LNCAP (cell line): ENCODE measurements at regions not wholly inside any gene's neighbourhood (a gene's known extent, or its start where the extent isn't known, plus 50 kb on each side); places are given as distances from the start of the nearest gene placed in this dataset.

Source experiments
- TF ChIP-seq, protein P1 (sequence below): fragments of 450-650 bp; IDR thresholded peaks from 2 replicates; pipeline ENCODE4 v1.5.1; 2017; ENCODE audit warnings: mild to moderate bottlenecking

DNA sequence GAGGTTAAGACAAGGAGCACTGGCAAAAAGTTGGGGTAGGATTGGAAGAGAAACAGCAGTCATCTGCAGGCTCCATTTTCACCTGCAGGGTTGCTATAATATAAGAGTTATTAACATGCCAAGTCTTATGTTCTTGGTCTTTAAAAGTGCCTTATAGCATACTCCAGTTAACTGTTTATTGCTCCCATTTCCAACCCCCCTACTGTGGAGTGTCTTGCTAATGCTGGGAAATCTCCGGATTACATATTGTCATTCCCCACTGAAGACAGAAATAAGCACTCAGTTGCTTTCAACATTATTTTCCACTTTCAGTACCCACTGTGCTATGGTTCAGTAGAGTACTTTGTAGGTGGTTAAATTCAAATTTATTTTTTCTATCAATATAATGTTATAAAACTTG, 1014.3 kb downstream of the RPA4 start:
- TF ChIP-seq, protein P1, sequence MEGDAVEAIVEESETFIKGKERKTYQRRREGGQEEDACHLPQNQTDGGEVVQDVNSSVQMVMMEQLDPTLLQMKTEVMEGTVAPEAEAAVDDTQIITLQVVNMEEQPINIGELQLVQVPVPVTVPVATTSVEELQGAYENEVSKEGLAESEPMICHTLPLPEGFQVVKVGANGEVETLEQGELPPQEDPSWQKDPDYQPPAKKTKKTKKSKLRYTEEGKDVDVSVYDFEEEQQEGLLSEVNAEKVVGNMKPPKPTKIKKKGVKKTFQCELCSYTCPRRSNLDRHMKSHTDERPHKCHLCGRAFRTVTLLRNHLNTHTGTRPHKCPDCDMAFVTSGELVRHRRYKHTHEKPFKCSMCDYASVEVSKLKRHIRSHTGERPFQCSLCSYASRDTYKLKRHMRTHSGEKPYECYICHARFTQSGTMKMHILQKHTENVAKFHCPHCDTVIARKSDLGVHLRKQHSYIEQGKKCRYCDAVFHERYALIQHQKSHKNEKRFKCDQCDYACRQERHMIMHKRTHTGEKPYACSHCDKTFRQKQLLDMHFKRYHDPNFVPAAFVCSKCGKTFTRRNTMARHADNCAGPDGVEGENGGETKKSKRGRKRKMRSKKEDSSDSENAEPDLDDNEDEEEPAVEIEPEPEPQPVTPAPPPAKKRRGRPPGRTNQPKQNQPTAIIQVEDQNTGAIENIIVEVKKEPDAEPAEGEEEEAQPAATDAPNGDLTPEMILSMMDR: no peak

DNA sequence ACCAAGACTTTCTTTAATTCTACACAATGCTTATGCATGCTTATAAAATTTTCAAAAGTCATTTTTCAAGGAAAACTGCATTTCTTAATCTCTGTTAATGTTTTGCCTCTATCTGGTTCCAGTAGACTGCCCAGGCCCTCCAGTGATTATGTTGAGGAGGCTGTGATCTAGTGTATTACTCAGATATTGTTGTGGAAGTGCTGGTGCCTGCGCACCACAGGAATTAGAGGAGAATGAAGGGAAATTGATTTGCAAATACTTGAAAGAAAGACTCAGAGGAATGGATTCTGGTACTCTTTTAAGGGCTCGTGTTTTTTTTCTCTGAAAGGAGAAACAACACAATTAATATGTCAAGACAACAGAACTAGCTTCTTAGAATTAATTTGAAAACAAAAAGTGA, 1015.1 kb downstream of the RPA4 start:
- TF ChIP-seq, protein P1: no peak

DNA sequence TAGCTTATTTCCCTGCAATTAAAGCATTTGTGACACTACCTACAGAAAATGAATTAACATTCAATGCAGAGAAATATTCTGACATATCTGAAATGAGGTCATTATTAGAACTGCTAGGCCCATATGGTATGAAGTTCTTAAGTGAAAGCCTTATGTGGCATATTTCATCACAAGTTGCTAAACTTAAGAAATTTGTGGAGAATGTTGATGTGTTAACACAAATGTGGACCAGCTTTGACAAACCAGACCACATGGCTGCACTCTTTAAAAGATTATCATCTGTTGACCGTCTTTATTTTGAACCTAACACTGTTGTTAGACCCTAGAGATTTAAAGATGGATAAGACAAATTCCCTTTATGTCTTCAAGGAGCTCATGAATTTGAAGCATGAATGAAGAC, 1024.1 kb downstream of the RPA4 start:
- TF ChIP-seq, protein P1: no peak

DNA sequence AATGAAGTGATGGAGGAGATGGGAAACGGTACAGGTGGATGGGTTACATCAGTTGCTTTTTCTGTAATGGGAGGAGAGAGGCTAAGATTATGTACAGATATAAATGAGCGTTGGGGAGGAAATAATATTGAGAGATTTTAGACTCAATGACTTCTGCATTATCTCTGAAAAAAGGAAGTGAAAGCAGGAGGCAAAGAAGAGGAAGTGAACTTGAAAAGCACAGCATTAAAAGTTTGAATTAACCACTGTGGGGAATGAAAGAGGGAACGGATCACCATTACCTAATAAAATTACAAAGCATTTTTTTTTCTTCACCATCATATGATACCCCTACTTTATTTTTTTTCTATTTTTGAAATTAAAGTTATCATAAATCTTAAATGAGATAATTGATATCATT, 1025.5 kb downstream of the RPA4 start:
- TF ChIP-seq, protein P1: no peak

DNA sequence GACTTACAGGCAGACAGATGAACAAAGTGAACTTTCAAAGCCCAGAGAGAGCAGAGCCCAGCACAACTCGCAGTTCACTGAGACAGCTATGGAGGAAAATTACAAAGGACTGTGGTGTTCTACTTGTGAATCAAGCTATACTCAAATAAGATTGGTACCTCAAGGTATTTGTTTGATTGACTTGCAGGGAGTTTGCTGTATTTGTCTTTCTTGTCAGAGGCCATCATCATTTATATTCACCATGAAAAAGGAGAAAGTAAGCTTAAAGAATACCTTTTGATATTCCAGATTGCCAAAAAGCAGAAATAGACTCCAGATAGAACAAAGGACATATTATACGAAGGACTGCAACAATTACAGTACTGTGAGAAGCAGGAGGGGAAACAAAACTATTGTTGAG, 1047.9 kb downstream of the RPA4 start:
- TF ChIP-seq, protein P1: no peak

DNA sequence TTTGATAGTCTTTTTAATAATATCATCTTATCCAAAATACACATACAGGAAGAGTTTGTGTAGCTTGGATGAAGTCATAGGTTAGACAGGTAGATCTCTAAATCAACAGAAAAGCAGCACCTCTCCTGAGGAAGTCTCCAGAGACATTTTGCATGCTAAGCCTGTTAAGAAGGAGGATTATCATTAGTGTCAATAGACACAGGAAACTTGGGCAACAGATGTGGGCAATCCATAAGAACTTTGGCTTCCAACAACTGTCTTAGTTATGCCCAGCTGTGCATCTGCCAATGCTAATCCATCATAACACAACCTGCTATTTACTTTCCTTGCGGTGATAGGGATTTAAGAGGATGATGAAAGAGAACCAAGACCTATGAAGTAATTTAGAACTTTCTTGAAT, 1052.6 kb downstream of the RPA4 start:
- TF ChIP-seq, protein P1: no peak

DNA sequence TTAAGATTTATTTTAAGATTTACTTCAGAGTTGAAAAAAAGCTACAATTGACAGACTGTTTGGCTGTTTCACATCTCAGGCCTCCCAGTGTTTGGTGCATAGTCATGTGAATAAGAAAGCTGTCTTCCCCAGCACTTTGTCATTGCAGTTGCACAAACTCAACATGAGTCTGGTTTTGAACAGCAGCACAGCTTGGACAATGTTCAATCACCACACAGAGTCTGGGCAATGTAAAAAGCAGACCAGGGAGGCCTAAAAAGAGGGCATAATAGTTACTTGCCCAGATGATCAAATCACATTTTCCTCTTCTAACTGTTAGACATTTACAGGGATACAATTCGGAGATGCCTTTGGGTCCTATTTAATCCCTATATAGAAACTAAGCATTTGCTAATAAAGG, 1055.0 kb downstream of the RPA4 start:
- TF ChIP-seq, protein P1: no peak

DNA sequence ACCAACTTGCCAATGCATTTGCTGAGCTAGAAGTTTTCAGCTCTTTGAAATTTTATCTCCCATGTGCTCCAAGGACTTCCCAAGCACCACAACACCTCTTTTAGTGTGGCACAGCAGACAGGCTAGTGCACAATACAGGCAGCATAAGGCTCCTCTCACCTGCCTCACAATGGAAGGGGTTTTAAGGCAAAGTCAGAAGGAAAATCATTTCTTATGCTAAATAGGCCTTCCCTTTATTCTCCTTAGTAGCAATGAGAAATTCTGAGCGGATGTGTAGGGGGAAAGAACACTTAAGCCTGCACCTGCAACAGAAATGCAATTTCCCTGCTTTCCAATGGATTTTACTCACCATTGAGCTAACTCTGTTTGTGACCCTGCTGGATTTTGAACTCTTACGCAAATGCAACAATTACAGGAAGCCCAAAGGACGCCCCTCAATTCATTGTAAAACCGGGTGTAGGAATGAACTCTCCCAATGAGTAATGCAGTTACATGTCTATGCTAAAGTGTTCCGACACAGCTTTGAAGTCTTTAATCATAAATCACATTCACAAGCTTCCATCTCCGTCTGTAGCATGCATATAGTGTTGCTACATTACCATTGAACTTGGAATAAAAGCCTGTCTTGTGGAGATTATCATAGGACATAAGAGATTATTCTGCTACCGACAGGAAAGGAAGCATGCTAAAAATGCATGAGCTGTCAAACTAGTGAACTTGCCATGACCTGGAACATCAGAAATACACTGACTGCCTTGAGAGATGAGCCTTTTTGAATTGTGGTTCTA, 1084.9 kb downstream of the RPA4 start:
- TF ChIP-seq, protein P1: no peak
